ENCODE measurements at regions not wholly inside any gene's neighbourhood (a gene's known extent, or its start where the extent isn't known, plus 50 kb on each side); places are given as distances from the start of the nearest gene placed in this dataset.

DNA sequence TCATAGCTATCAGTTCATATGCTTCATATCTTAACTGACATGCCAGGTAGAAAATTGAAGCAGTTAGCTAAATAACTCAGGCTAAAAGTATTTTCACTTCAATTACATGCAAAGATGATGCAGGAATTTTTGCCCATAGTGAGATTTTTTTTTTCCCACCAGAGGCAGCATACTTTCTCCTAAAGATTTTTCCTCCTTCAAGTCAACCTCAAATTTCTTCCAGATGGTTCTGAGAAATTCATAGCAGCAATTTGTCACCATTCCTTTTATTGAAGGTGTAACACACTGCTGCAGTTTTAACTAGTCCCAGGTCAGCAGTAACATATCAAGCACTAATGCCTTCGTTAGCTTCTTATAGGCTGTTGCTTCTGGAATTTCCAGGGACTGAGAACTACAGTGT lies 141.9 kb downstream of the SUCLA2 start:
- no peak overlapping the region for H3K4me2 ChIP-seq (ENCODE audit: low read length)
- no peaks in the 10 kb centered on the region for H3K27me3 ChIP-seq (ENCODE audit: insufficient read depth, low read depth, low read length)
- no peak overlapping the region for H3K4me3 ChIP-seq (ENCODE audit: low read length)
- TF ChIP-seq, protein P1, sequence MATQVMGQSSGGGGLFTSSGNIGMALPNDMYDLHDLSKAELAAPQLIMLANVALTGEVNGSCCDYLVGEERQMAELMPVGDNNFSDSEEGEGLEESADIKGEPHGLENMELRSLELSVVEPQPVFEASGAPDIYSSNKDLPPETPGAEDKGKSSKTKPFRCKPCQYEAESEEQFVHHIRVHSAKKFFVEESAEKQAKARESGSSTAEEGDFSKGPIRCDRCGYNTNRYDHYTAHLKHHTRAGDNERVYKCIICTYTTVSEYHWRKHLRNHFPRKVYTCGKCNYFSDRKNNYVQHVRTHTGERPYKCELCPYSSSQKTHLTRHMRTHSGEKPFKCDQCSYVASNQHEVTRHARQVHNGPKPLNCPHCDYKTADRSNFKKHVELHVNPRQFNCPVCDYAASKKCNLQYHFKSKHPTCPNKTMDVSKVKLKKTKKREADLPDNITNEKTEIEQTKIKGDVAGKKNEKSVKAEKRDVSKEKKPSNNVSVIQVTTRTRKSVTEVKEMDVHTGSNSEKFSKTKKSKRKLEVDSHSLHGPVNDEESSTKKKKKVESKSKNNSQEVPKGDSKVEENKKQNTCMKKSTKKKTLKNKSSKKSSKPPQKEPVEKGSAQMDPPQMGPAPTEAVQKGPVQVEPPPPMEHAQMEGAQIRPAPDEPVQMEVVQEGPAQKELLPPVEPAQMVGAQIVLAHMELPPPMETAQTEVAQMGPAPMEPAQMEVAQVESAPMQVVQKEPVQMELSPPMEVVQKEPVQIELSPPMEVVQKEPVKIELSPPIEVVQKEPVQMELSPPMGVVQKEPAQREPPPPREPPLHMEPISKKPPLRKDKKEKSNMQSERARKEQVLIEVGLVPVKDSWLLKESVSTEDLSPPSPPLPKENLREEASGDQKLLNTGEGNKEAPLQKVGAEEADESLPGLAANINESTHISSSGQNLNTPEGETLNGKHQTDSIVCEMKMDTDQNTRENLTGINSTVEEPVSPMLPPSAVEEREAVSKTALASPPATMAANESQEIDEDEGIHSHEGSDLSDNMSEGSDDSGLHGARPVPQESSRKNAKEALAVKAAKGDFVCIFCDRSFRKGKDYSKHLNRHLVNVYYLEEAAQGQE (IDR thresholded peaks at IDR 0.05; ENCODE audit: borderline replicate concordance), result no peak
- TF ChIP-seq RAD21 (conservative IDR thresholded peaks at IDR 0.05) (peak; percentile 9), TAF1 (IDR thresholded peaks at IDR 0.05; ENCODE audit: low read depth) (no peak), POLR2AphosphoS5 (IDR thresholded peaks at IDR 0.05) (no peak)
- TF ChIP-seq, protein P2, sequence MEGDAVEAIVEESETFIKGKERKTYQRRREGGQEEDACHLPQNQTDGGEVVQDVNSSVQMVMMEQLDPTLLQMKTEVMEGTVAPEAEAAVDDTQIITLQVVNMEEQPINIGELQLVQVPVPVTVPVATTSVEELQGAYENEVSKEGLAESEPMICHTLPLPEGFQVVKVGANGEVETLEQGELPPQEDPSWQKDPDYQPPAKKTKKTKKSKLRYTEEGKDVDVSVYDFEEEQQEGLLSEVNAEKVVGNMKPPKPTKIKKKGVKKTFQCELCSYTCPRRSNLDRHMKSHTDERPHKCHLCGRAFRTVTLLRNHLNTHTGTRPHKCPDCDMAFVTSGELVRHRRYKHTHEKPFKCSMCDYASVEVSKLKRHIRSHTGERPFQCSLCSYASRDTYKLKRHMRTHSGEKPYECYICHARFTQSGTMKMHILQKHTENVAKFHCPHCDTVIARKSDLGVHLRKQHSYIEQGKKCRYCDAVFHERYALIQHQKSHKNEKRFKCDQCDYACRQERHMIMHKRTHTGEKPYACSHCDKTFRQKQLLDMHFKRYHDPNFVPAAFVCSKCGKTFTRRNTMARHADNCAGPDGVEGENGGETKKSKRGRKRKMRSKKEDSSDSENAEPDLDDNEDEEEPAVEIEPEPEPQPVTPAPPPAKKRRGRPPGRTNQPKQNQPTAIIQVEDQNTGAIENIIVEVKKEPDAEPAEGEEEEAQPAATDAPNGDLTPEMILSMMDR (IDR thresholded peaks at IDR 0.05; ENCODE audit: poor library complexity, severe bottlenecking), result peak; percentile 41
- no peaks in the 10 kb centered on the region for H3K9me2 ChIP-seq (ENCODE audit: insufficient read depth, low read length)
- no peaks in the 10 kb centered on the region for H3F3A ChIP-seq (ENCODE audit: insufficient read depth, low read length, poor library complexity, severe bottlenecking)
- no peaks in the 10 kb centered on the region for H4K20me1 ChIP-seq (ENCODE audit: insufficient read depth)
- H3K9ac ChIP-seq (ENCODE audit: low read length), result no peak overlapping the region
- H3K36me3 ChIP-seq (ENCODE audit: insufficient read depth, low read length), result no peaks in the 10 kb centered on the region
- no peaks in the 10 kb centered on the region for H3K9me3 ChIP-seq (ENCODE audit: low read length)
- H3K79me2 ChIP-seq (replicated peaks; ENCODE audit: insufficient read depth, low read length), result no peaks in the 10 kb centered on the region
- no peak overlapping the region for H3K27ac ChIP-seq (ENCODE audit: low read length)
- H2AFZ ChIP-seq (ENCODE audit: low read depth, low read length), result no peak overlapping the region

DNA sequence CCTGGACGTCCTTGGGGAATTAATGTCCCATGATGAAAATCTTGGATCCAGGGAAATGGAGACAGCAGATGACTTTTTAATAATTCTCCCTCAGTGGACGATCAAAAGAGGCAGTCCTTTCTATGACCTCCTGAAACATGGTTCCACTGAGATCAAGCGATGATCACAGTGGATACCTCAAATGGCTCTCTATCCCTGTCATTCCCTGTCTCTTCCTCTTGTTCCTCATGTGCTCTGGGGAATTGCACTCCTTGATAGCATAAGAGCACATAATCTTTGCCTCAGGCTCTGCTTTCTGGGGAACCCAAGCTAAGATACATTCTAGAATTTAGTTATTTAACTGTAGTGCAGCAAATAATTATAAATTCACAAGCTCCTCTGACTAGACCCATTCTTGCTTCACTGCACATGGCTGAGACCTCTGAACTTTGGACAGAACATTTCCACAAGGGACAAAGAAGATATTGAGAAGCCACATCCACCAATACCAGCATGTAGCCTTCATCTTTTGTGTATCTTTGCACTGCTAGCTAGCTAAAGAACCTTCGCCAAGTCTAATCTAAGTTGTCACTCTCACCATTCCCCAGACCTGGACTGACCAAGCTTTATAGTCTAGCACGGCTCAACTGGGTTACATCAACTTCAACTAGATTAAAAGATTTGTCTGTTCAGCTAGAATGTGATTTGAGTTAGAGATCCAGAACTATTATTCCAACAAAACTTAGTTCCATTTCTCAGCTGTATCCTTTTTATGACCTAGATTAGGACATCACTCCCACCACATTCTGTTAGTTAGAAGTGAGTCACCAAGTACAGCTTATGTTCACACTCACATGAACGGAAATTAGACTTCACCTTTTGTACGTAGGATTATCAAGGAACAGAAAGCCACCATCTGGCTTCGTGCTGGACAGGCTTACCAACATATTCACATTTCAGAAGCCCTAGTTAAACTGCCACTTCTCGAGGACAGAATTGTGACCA lies 142.7 kb downstream of the SUCLA2 start:
- TF ChIP-seq, protein P1 (IDR thresholded peaks at IDR 0.05; ENCODE audit: borderline replicate concordance), result no peak
- no peak for TF ChIP-seq EZH2 (IDR thresholded peaks at IDR 0.05; ENCODE audit: borderline replicate concordance, insufficient read depth, low read length, poor library complexity, severe bottlenecking)
- no peak for TF ChIP-seq EP300 (conservative IDR thresholded peaks at IDR 0.05; ENCODE audit: poor library complexity, severe bottlenecking)
- TF ChIP-seq RAD21 (conservative IDR thresholded peaks at IDR 0.05), result no peak
- TF ChIP-seq SMC3 (conservative IDR thresholded peaks at IDR 0.05; ENCODE audit: poor library complexity), result no peak
- TF ChIP-seq, protein P2 (IDR thresholded peaks at IDR 0.05; ENCODE audit: poor library complexity, severe bottlenecking), result no peak
- no peak for TF ChIP-seq POLR2AphosphoS5 (IDR thresholded peaks at IDR 0.05)
- TF ChIP-seq TAF1 (IDR thresholded peaks at IDR 0.05; ENCODE audit: low read depth), result no peak
- no peak for TF ChIP-seq MXI1 (conservative IDR thresholded peaks at IDR 0.05; ENCODE audit: poor library complexity, severe bottlenecking)
- Histone ChIP-seq H3K4me2 (ENCODE audit: low read length) (no peak overlapping the region), H3K9ac (ENCODE audit: low read length) (no peak overlapping the region), H3K36me3 (ENCODE audit: insufficient read depth, low read length) (no peaks in the 10 kb centered on the region), H3K9me3 (ENCODE audit: low read length) (no peaks in the 10 kb centered on the region), H2AFZ (ENCODE audit: low read depth, low read length) (no peak overlapping the region), H3K4me3 (ENCODE audit: low read length) (no peak overlapping the region), H3K27ac (ENCODE audit: low read length) (no peak overlapping the region), H3K9me2 (ENCODE audit: insufficient read depth, low read length) (no peaks in the 10 kb centered on the region), H4K20me1 (ENCODE audit: insufficient read depth) (no peaks in the 10 kb centered on the region), H3F3A (ENCODE audit: insufficient read depth, low read length, poor library complexity, severe bottlenecking) (no peaks in the 10 kb centered on the region), H3K27me3 (ENCODE audit: insufficient read depth, low read depth, low read length) (no peaks in the 10 kb centered on the region), H3K79me2 (replicated peaks; ENCODE audit: insufficient read depth, low read length) (no peaks in the 10 kb centered on the region)

Measured in neural cell (in vitro differentiated cells).